Right cardiac atrium (tissue), 5 donors: ENCODE measurements at regions not wholly inside any gene's neighbourhood (a gene's known extent, or its start where the extent isn't known, plus 50 kb on each side); places are given as distances from the start of the nearest gene placed in this dataset.

Experiments used
- ATAC-seq, 2 donors: fragments of 200-7000 bp; cut with Tn5 transposase; one replicate each; pipeline versions ENCODE4 v1.8.0 to v1.9.1; 2020; ENCODE audit warnings: moderate library complexity in 2 of 2, mild to moderate bottlenecking in 1 of 2
- DNase-seq, 3 donors: peaks; one replicate each; pipeline ENCODE4 v3.0.0-alpha.2; 2020
- H3K27ac ChIP-seq: one replicate; pipeline ENCODE4 v1.5.1; 2013; ENCODE audit warnings: mild to moderate bottlenecking, low read length, control low read depth, moderate library complexity
- H3K27me3 ChIP-seq: one replicate; pipeline ENCODE4 v1.6.1; 2013; ENCODE audit not compliant: control insufficient read depth, insufficient read depth
- H3K4me1 ChIP-seq: one replicate; pipeline ENCODE4 v1.6.1; 2013; ENCODE audit warnings: low read length; ENCODE audit not compliant: control insufficient read depth, insufficient read depth
- H3K4me3 ChIP-seq: one replicate; pipeline ENCODE4 v1.5.1; 2013; ENCODE audit warnings: low read length, control low read depth
- H3K9me3 ChIP-seq: one replicate; pipeline ENCODE4 v1.6.1; 2013; ENCODE audit warnings: low read length; ENCODE audit not compliant: control insufficient read depth
- WGBS: extraction: QIAGEN DNeasy Blood & Tissue Kit; methylation state at CpG from one replicate; pipeline ENCODE4 v1.1.7; 2013; 5-methylcytosine and 5-hydroxymethylcytosine counted together
- intact Hi-C, 4 donors: fragments of 100-400 bp; cut with DNase I; formaldehyde crosslinking; loops; one replicate each; pipeline versions ENCODE4 v1.11.0 to v1.14.0; 2022 to 2023
- donor health status: healthy with polysubstance abuse.
- donor health status: DM: no; HTN: yes; CAD: no.
- donor health status: DM: no; HTN: no; CAD: no.
- donor health status: DM: no; HTN: yes; CAD: no; lungs with severe emphysema.
- donor health status: DM: yes; HTN: yes; CAD: no.

DNA sequence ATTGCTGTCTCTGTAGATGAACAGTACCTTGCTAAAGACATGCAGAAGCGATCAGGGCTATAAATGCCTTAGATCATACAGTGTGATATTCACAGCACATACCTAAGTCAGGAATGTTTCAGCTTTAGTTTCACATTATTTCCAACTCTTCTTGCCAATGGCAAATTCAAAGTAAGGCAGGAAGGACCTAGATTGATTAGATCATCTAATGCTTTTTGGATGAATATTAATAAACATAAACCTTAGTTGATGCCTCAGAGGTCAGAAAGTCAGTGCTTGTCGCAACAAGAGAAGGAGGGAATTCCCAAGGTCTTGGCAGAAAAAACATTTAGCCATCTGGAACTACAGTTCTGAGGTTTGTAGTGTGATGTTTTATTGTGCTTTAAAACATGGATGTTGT, 122.3 kb downstream of the TNFSF18 start:
- no peak overlapping the region for H3K4me3 ChIP-seq
- no peak overlapping the region for H3K27ac ChIP-seq
- intact Hi-C loops = no loop called here
- DNase-seq = no peak
- 73% methylated on average over 2 of the region's 2 CpGs for WGBS
- no peaks in the 10 kb centered on the region for H3K9me3 ChIP-seq
- H3K4me1 ChIP-seq = no peaks in the 10 kb centered on the region
- no peak for ATAC-seq
- H3K27me3 ChIP-seq = no peaks in the 10 kb centered on the region

DNA sequence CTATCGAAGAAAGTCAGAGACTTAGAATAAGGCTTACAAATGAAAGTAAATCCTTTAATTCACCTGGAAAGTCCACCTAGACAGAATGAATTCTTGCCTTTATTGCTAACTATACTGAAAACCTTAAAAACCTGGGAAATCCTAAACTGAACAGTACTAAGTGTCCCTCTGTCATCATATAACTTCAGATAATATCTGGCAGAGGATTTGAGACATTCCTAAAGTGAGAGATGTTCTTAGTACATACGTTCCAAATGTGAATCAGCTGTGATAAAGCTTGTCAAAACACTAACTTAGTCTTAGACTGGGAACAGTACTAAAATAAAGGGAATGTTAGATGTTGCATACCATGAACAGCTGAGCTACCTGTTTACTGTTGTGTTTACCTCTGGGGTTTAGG, 121.7 kb downstream of the TNFSF18 start:
- no peak overlapping the region for H3K4me3 ChIP-seq
- WGBS = 54% methylated on average over 2 of the region's 2 CpGs
- intact Hi-C loops = no loop called here
- H3K27me3 ChIP-seq = no peaks in the 10 kb centered on the region
- H3K4me1 ChIP-seq = no peaks in the 10 kb centered on the region
- no peaks in the 10 kb centered on the region for H3K9me3 ChIP-seq
- DNase-seq = no peak
- H3K27ac ChIP-seq = no peak overlapping the region
- no peak for ATAC-seq

DNA sequence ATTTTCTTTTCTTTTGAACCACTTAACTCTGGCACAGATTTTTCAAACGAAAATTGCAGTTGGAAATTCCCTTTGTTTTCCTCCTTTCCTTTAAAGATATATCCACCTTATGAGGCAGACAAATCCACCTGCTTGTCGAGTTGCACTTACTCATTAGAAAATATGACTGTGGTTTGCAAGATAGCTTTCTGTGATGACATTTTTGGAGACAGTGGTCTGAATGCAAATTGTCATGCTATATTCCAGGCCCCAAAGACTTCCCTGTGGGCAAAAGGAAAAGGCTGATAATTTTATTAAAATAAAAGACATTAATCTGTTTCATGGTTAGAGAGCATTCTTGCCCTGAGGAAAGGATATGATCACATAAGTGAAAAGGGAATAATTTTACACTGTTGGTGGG, 120.6 kb downstream of the TNFSF18 start:
- no peaks in the 10 kb centered on the region for H3K9me3 ChIP-seq
- no peak for DNase-seq
- no peak overlapping the region for H3K4me3 ChIP-seq
- no peak overlapping the region for H3K27ac ChIP-seq
- intact Hi-C loops = no loop called here
- ATAC-seq = no peak
- no peaks in the 10 kb centered on the region for H3K27me3 ChIP-seq
- 66% methylated on average over 2 of the region's 2 CpGs for WGBS
- no peaks in the 10 kb centered on the region for H3K4me1 ChIP-seq

DNA sequence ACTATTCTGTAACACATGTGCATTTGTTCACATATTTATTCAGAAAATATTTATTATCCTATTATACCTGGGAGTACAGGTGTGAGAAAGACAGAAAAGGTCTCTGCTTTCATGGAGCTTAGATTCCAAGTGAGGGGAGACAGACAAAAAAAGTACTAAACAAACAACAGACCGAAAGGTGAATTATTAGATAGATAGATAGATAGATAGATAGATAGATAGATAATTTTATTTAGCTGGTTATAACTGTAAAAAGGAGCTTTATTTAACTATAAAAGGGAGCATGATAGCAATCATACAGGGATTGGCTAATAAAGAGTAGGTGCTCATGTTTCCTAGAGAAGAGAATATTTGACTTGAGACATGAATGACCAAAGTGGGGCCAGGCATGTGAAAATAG, 119.4 kb downstream of the TNFSF18 start:
- intact Hi-C loops = no loop called here
- 93% methylated on average over 1 of the region's 1 CpG for WGBS
- Histone ChIP-seq H3K4me1 (no peaks in the 10 kb centered on the region), H3K27me3 (no peaks in the 10 kb centered on the region), H3K27ac (no peak overlapping the region), H3K4me3 (no peak overlapping the region), H3K9me3 (no peaks in the 10 kb centered on the region)
- ATAC-seq (no peak), DNase-seq (no peak)

DNA sequence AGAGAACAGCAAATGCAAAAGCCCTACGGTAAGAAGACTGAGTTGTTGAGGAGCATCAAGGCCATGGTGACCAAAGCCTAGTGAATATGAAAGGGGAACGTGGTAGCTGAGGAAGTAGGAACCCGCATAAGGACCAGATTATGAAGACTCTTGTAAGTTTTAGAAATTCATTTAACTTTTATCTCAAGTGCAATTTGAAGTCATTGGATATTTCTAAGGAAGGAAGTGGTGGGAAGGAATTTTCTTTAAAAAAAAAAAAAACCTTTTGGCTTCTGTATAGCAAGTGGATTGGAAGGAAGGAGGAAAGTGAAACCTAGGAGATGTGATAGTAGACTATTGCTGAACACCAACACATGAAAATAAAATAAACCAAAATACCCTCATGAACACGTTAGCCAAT, 119.0 kb downstream of the TNFSF18 start:
- 67% methylated on average over 4 of the region's 4 CpGs for WGBS
- DNase-seq (no peak), ATAC-seq (no peak)
- intact Hi-C loops = no loop called here
- no peaks in the 10 kb centered on the region for H3K4me1 ChIP-seq
- no peak overlapping the region for H3K27ac ChIP-seq
- no peaks in the 10 kb centered on the region for H3K27me3 ChIP-seq
- H3K9me3 ChIP-seq = no peaks in the 10 kb centered on the region
- no peak overlapping the region for H3K4me3 ChIP-seq

DNA sequence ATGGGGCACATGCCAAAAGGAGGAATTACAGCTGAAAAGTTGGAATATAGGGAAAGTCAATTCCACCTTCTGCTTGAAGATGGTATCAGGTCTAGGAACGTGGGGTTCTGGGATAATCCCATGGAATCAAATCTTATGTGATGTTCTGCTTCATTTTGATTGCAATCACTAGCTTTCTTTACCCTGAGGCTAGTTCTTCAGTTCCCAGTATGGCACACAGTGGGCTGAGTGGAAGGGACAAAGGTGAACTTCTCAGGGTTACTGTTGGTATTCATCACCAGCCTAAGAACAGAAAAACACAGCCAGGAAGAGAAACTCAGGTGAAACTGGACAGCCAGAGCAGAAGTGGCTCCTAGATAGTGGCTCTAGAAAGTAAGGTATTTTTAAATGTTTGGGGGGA, 117.8 kb downstream of the TNFSF18 start:
- Histone ChIP-seq H3K27ac (no peak overlapping the region), H3K4me1 (no peaks in the 10 kb centered on the region), H3K4me3 (no peak overlapping the region), H3K27me3 (no peaks in the 10 kb centered on the region), H3K9me3 (no peaks in the 10 kb centered on the region)
- ATAC-seq (no peak), DNase-seq (no peak)
- intact Hi-C loops = no loop called here
- 89% methylated on average over 1 of the region's 1 CpG for WGBS

DNA sequence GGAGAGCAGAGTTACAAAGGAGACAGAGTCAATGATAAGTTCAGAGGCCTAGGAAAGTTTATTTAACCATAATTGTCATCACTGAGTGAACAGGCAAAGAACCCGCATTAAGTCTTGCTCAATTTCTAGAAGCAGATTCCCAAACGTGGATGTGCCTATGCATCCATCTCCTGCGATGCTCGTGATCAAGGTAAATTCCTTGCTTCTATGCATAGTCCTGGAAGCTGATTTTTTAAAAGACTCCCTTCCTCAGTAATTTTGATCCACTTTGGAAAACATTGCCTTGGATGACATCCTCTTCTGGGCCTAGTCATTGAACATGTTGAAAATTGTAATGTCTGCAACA, 116.4 kb downstream of the TNFSF18 start:
- WGBS = 73% methylated on average over 4 of the region's 4 CpGs
- Histone ChIP-seq H3K4me1 (no peaks in the 10 kb centered on the region), H3K27ac (peak overlapping the region; percentile 48), H3K9me3 (no peaks in the 10 kb centered on the region), H3K4me3 (no peak overlapping the region), H3K27me3 (no peaks in the 10 kb centered on the region)
- DNase-seq (no peak), ATAC-seq (no peak)
- intact Hi-C loops = no loop called here

DNA sequence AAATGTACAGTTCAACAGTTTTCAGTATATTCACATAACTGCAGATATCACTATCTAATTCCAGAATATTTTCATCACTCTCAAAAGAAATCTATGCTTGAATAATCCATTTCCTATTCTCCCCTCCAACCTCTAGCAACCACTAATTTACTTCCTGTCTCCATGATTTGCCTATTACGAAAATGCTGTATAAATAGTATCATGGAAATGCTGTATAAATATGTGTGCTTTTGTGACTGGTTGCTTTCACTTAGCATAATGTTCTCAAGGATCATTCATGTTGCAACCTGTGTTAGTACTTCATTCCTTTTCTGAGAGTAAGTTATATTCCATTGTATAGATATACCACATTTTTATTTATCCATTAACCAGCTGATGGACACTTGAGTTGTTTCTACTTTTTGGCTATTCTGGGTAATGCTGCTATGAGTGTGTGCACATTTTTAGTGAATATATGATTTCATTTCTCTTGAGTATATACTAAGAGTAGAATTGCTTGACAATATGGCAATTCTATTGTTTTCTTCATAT, 115.6 kb downstream of the TNFSF18 start:
- no peak overlapping the region for H3K27ac ChIP-seq
- DNase-seq = no peak
- no peaks in the 10 kb centered on the region for H3K9me3 ChIP-seq
- WGBS = 64% methylated on average over 1 of the region's 1 CpG
- no peak for ATAC-seq
- no peak overlapping the region for H3K4me3 ChIP-seq
- H3K4me1 ChIP-seq = no peaks in the 10 kb centered on the region
- intact Hi-C loops = no loop called here
- H3K27me3 ChIP-seq = no peaks in the 10 kb centered on the region

DNA sequence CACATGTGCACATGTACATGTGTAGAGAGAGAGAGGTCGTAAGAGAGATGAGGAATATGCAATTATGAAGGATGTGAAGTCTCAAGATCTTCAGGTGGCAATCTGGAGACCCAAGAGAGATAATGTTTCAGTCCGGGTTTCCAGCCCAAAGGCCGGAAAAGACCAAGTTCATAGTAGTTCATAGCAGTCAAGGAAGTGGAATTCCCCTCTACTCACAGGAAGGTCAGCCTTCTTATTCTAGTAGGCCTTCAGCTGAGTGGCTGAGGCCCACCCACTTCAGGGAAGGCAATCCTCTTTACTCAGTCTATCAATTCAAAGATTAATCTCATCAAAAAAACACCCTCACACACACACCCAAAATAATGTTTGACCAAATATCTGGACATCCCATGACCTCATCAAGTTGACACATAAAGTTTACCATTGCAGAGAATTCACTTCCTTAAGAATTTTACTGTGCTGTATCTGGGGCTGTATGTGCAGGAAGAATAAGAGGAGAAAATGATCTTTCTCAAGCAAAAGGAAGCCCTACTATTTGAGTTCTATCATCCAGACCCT, 114.6 kb downstream of the TNFSF18 start:
- no peaks in the 10 kb centered on the region for H3K27me3 ChIP-seq

DNA sequence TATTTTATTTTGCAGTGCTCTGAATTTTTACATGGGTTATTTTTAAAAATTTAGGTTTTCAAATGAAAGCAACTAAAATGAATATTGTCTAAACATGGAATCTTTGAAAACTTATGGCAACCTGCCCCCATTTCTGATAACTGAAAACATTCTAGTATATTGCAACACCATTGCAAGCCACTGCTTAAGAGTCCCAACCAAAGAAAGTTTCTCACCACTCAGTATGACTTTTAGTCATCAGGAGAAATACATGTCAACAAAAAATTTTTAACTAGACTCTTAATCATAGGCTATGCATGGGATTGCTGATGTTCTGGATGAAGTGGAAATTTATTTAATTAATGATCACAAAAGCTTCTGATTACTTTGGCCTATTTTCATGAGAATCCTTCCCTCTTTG, 112.1 kb downstream of the TNFSF18 start:
- no peaks in the 10 kb centered on the region for H3K27me3 ChIP-seq
- H3K4me3 ChIP-seq = no peak overlapping the region
- H3K9me3 ChIP-seq = no peaks in the 10 kb centered on the region
- no peak overlapping the region for H3K27ac ChIP-seq
- H3K4me1 ChIP-seq = no peaks in the 10 kb centered on the region
- ATAC-seq (no peak), DNase-seq (no peak)
- intact Hi-C loops = no loop called here

More for the DNA sequence above, 114.6 kb downstream of the TNFSF18 start:
- no peaks in the 10 kb centered on the region for H3K9me3 ChIP-seq
- no peak overlapping the region for H3K4me3 ChIP-seq
- H3K27ac ChIP-seq = no peak overlapping the region
- WGBS = 79% methylated on average over 3 of the region's 3 CpGs
- no peaks in the 10 kb centered on the region for H3K4me1 ChIP-seq
- no peak for ATAC-seq
- no peak for DNase-seq
- intact Hi-C loops = no loop called here

DNA sequence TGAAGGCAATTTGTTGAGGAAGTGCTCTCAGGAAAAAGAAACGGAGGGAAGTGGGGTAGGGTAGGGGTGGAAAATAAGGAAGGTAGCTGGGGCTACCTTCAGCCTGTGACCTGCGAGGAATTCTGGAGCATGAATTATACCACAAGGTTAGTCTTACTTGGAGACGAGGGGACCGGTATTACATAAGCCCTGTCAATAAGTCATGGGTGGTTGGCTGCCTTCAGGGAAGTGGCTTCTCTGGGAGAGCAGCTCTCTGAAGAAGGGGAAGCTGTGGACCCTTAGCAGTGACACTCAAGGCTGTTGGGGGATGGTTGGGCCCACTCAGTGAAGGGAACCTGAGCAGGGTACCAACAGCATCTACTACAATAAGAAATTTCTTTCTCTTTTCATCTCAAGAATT, 111.3 kb downstream of the TNFSF18 start:
- H3K4me1 ChIP-seq = no peaks in the 10 kb centered on the region
- no peaks in the 10 kb centered on the region for H3K9me3 ChIP-seq
- no peak overlapping the region for H3K27ac ChIP-seq
- no peak for DNase-seq
- no peak for ATAC-seq
- intact Hi-C loops = no loop called here
- no peak overlapping the region for H3K4me3 ChIP-seq
- no peaks in the 10 kb centered on the region for H3K27me3 ChIP-seq
- 88% methylated on average over 4 of the region's 4 CpGs for WGBS

DNA sequence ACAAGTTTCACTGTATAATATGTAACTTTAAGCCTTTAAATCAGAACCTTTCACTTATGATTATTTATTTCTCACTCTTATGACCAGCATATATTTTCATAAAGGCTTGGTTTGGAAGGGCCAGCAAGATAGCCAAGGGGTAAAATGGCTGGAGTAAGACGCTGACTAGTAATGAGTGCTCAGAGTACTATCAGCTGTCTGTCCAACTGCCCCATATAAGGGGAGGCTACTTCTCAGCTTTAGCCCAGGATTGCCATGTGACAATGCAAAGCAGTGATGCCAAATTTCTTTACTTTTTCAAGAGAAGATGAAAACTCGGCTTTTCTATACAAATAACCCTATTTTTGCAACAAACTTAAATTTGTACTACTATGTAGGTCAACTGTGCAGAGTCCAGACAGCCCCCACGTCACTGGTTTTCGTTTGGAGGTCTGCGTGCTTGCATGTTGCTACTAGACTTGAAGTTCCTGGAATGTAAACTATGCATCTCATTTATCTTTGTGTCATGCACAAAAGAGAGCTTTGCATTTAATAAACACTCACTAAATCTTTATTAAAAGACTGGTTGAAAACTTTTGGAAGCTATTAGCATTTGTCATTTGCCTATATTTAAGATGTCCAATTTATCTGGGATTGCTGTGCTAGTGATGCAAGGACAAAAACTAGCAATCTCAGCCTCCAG, 110.4 kb downstream of the TNFSF18 start:
- Histone ChIP-seq H3K27ac (no peak overlapping the region), H3K27me3 (no peaks in the 10 kb centered on the region), H3K4me3 (no peak overlapping the region), H3K4me1 (no peaks in the 10 kb centered on the region), H3K9me3 (no peaks in the 10 kb centered on the region)
- DNase-seq (no peak), ATAC-seq (no peak)
- WGBS = 60% methylated on average over 5 of the region's 5 CpGs
- intact Hi-C loops = no loop called here
